GM18907 (cell line): ENCODE measurements at regions not wholly inside any gene's neighbourhood (a gene's known extent, or its start where the extent isn't known, plus 50 kb on each side); places are given as distances from the start of the nearest gene placed in this dataset.
"Not testable (repeated sequence)": the region's sequence is repeated elsewhere in the genome, so short reads cannot be mapped to it uniquely, and the experiment has no call there.

Experiments
- ATAC-seq: cut with Tn5 transposase; IDR thresholded peaks from one replicate; pipeline ENCODE4 v1.9.1; 2021; ENCODE audit warnings: mild to moderate bottlenecking, moderate library complexity; ENCODE audit not compliant: unreplicated experiment

DNA sequence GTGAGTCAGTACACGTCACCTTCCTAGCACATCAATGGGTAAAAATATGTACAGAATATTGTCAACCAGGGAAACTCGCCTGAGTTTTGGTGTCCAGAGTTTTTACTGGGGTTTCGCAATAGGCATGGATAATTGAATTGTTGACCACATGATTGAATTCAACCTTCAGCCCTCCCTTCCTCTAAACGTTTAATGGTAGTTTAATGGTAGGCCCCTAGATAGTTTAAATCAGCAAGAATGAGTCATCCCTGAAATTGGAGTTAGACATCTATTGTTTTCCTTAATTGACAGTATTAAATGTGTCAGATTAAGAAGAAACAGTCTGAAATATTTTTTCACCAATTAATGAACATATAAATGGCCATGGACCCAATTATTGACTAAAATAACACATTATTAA is 57.8 kb upstream of the CACNA2D1 start:
- ATAC-seq = no peak

DNA sequence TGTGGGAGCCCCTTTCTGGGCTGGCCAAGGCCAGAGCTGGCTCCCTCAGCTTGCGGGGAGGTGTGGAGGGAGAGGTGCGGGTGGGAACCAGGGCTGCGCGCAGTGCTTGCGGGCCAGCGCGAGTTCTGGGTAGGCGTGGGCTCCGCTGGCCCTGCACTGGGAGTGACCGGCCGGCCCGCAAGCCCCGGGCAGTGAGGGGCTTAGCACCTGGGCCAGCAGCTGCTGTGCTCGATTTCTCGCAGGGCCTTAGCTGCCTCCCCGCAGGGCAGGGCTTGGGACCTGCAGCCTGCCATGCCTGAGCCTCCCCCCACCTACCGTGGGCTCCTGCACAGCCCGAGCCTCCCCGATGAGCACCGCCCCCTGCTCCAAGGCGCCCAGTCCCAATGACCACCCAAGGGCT is 56.0 kb upstream of the CACNA2D1 start:
- not testable (repeated sequence) for ATAC-seq

DNA sequence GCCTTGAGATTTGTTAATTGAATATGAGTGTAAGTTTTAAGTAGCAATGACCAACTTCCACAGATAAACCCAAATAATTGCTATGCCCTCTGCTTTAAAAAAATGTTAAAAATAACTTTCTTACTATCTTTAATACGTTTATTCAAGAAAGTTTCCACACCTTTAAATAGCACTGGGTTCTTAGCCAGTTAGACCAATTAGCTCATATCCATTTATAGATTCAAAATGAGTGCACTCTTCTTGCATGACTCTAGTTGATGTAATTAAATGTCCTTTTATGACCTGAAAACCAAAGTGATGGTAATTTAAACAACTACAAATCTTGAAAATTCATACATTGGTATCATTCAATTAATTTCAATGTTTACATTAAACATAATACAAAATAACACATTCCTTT is 50.8 kb upstream of the CACNA2D1 start:
- ATAC-seq = no peak
